GM12878 (cell line): ENCODE measurements at regions not wholly inside any gene's neighbourhood (a gene's known extent, or its start where the extent isn't known, plus 50 kb on each side); places are given as distances from the start of the nearest gene placed in this dataset.
A peak's percentile ranks its signal among the peaks of the same experiment; 100 is the strongest.

Source experiments
- ATAC-seq: fragments of 200-7000 bp; cut with Tn5 transposase; 3 replicates; pipeline ENCODE4 v1.9.1; 2020; ENCODE audit warnings: mild to moderate bottlenecking, moderate library complexity
- BruUV-seq: library from RNA; stranded (reverse); fragments of 400-500 nt; replicated peaks from 2 replicates; lab custom pipeline; 2021; lab: Mats Ljungman, UMichigan
- CTCF ChIA-PET: fragments of 300-600 bp; sonication (Branson Sonifier 250); formaldehyde crosslinking; extraction: SDS; loops from one replicate; lab custom pipeline; 2021; ENCODE audit warnings: inconsistent platforms; lab: Yijun Ruan, JAX
- POLR2A ChIA-PET: fragments of 350-600 bp; formaldehyde crosslinking; extraction: SDS; loops from one replicate; lab custom pipeline; 2021; ENCODE audit warnings: inconsistent platforms; lab: Charles Lee
- RAD21 ChIA-PET: fragments of 300-600 bp; sonication (Branson Sonifier 250); formaldehyde crosslinking; loops from one replicate; lab custom pipeline; 2023; ENCODE audit warnings: antibody characterized with exemption; ENCODE audit not compliant: unreplicated experiment; lab: Charles Lee
- SMC1A ChIA-PET: fragments of 300-600 bp; sonication (Branson Sonifier 250); formaldehyde crosslinking; loops from one replicate; lab custom pipeline; 2023; ENCODE audit not compliant: unreplicated experiment, uncharacterized antibody; lab: Charles Lee
- DNase-seq: peaks from one replicate; pipeline ENCODE4 v3.0.0-alpha.2; 2011; ENCODE audit warnings: low read depth, low spot score
- FAIRE-seq: peaks from 3 replicates; lab custom pipeline; 2011; peaks lifted over from hg19 to GRCh38; lab: Jason Lieb, UNC
- H2AFZ ChIP-seq: 2 replicates; pipeline ENCODE4 v1.6.0; 2011; ENCODE audit warnings: low read depth, low read length, control low read depth; ENCODE audit not compliant: control insufficient read depth
- H3K27ac ChIP-seq: 2 replicates; pipeline ENCODE4 v1.5.1; 2011; ENCODE audit warnings: control low read depth; ENCODE audit not compliant: control insufficient read depth, insufficient read depth
- H3K27me3 ChIP-seq, 2 experiments: replicated peaks in 1 of 2; 2 replicates each; pipeline versions ENCODE4 v1.6.0 to v1.6.1; 2011; ENCODE audit warnings: low read length in 1 of 2; ENCODE audit not compliant: control insufficient read depth in 2 of 2, insufficient read depth in 2 of 2
- H3K36me3 ChIP-seq, 2 experiments: 2 replicates each; pipeline ENCODE4 v1.5.1; 2011; ENCODE audit warnings: low read length in 1 of 2; ENCODE audit not compliant: control insufficient read depth in 2 of 2, insufficient read depth in 2 of 2
- H3K4me1 ChIP-seq: 2 replicates; pipeline ENCODE4 v1.6.1; 2011; ENCODE audit warnings: mild to moderate bottlenecking, low read length, moderate library complexity, mixed read lengths; ENCODE audit not compliant: control insufficient read depth, insufficient read depth
- H3K4me2 ChIP-seq: 2 replicates; pipeline ENCODE4 v1.6.0; 2011; ENCODE audit warnings: control low read depth; ENCODE audit not compliant: control insufficient read depth, insufficient read depth
- H3K4me3 ChIP-seq: fragments of 200-600 bp; sonication (generic); 2 replicates; pipeline ENCODE4 v1.5.1; 2016
- H3K79me2 ChIP-seq: 2 replicates; pipeline ENCODE4 v1.6.0; 2011; ENCODE audit warnings: low read length; ENCODE audit not compliant: control insufficient read depth, insufficient read depth
- H3K9ac ChIP-seq: 2 replicates; pipeline ENCODE4 v1.8.0; 2011; ENCODE audit warnings: low read length, control low read depth, mixed read lengths; ENCODE audit not compliant: control insufficient read depth, insufficient read depth
- H3K9me3 ChIP-seq: replicated peaks from 3 replicates; pipeline ENCODE4 v1.5.1; 2011; ENCODE audit warnings: mild to moderate bottlenecking, low read length; ENCODE audit not compliant: control insufficient read depth, insufficient read depth
- H4K20me1 ChIP-seq: 2 replicates; pipeline ENCODE4 v1.6.0; 2011; ENCODE audit not compliant: control insufficient read depth, insufficient read depth
- ATF7 ChIP-seq: fragments of 450-650 bp; IDR thresholded peaks from 2 replicates; pipeline ENCODE4 v1.6.1; 2016; ENCODE audit warnings: low read depth, mild to moderate bottlenecking
- BHLHE40 ChIP-seq, 2 experiments: fragments of 450-650 bp in 1 of 2; IDR thresholded peaks; 2 replicates each; pipeline ENCODE4 v1.6.1; 2011 to 2017; ENCODE audit warnings: low read depth in 2 of 2, borderline replicate concordance in 1 of 2, improper control_type of control experiment in 1 of 2, low read length in 1 of 2, mild to moderate bottlenecking in 1 of 2
- CTCF ChIP-seq, 3 experiments: IDR thresholded peaks in 2 of 3; conservative IDR thresholded peaks in 1 of 3; 2 replicates each; pipeline ENCODE4 v1.5.1; 2011; ENCODE audit warnings: low read depth in 3 of 3, low read length in 3 of 3, mild to moderate bottlenecking in 3 of 3, control low read depth in 2 of 3, moderate library complexity in 2 of 3, inconsistent platforms in 1 of 3, mixed read lengths in 1 of 3; ENCODE audit not compliant: control insufficient read depth in 2 of 3, insufficient read depth in 1 of 3; ENCODE audit errors: extremely low read depth in 1 of 3
- HCFC1 ChIP-seq: fragments of 150-350 bp; IDR thresholded peaks from 2 replicates; pipeline ENCODE4 v1.6.1; 2014; ENCODE audit warnings: low read length
- NFYB ChIP-seq: IDR thresholded peaks from 2 replicates; pipeline ENCODE4 v1.6.1; 2011; ENCODE audit warnings: low read depth, mild to moderate bottlenecking, low read length, improper control_type of control experiment, moderate library complexity; ENCODE audit not compliant: insufficient read depth
- TBL1XR1 ChIP-seq: IDR thresholded peaks from 2 replicates; pipeline ENCODE4 v1.6.1; 2012; ENCODE audit warnings: low read depth, low read length, improper control_type of control experiment
- WGBS: methylation state at CpG from one replicate; pipeline ENCODE4 v1.1.6; 2016; ENCODE audit warnings: low lambda C conversion rate; ENCODE audit not compliant: insufficient replicate concordance, insufficient coverage; ENCODE audit errors: missing lambda C conversion rate; 5-methylcytosine and 5-hydroxymethylcytosine counted together
- in situ Hi-C: fragments of 300-500 bp; cut with MboI; formaldehyde crosslinking; loops from 9 replicates; pipeline ENCODE4 v1.14.3; 2018; ENCODE audit warnings: mixed read lengths
- intact Hi-C: fragments of 100-400 bp; cut with micrococcal nuclease; formaldehyde crosslinking; loops from one replicate; pipeline ENCODE4 v1.14.2; 2022; ENCODE audit not compliant: unreplicated experiment
- TF ChIP-seq, protein P1 (sequence below): IDR thresholded peaks from 2 replicates; pipeline ENCODE4 v1.6.1; 2012; ENCODE audit warnings: low read length, inconsistent platforms

GRCh38 chr14:94681300-94682060 lies 69.3 kb downstream of the SERPINA3 start:
- intact Hi-C loops (loop anchor here (10.0 kb wide), 1 partner anchor 413 kb away; no protein-coding TSS in a partner anchor), in situ Hi-C loops (loop anchor here (10.0 to 25.0 kb wide), 2 partner anchors 513 to 706 kb away; no protein-coding TSS in a partner anchor)
- Histone ChIP-seq H4K20me1 (no peaks in the 10 kb centered on the region), H3K27ac (no peak overlapping the region), H2AFZ (no peak overlapping the region), H3K27me3 (no peaks in the 10 kb centered on the region; a peak in 2 of 4 replicates), H3K79me2 (no peaks in the 10 kb centered on the region), H3K4me3 (no peak overlapping the region), H3K4me1 (no peaks in the 10 kb centered on the region), H3K4me2 (no peak overlapping the region), H3K36me3 (no peaks in the 10 kb centered on the region), H3K9me3 (no peaks in the 10 kb centered on the region), H3K9ac (no peak overlapping the region)
- SMC1A ChIA-PET: no interaction called here
- CTCF ChIA-PET: interaction anchor here (0.6 to 0.9 kb wide), 2 partner anchors 179 to 431 kb away, joined by 3 read pairs; no protein-coding TSS in a partner anchor
- whole genome bisulfite sequencing: 56% methylated on average over 15 of the region's 15 CpGs
- peak; percentile 50; the same call in 1 of the 2 replicates for TF ChIP-seq ATF7
- TF ChIP-seq, protein P1, sequence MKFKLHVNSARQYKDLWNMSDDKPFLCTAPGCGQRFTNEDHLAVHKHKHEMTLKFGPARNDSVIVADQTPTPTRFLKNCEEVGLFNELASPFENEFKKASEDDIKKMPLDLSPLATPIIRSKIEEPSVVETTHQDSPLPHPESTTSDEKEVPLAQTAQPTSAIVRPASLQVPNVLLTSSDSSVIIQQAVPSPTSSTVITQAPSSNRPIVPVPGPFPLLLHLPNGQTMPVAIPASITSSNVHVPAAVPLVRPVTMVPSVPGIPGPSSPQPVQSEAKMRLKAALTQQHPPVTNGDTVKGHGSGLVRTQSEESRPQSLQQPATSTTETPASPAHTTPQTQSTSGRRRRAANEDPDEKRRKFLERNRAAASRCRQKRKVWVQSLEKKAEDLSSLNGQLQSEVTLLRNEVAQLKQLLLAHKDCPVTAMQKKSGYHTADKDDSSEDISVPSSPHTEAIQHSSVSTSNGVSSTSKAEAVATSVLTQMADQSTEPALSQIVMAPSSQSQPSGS: 0 out of 2 replicates have a peak, but pooled peaks have one; percentile 41
- no peak for TF ChIP-seq TBL1XR1
- TF ChIP-seq NFYB: no peak
- TF ChIP-seq BHLHE40 (IDR thresholded peaks at IDR 0.05; ENCODE audit: borderline replicate concordance in 1 of 2, low read depth in 2 of 2, low read length in 1 of 2): no peak
- TF ChIP-seq CTCF (IDR thresholded peaks at IDR 0.05 in 2 of 3, conservative IDR thresholded peaks at IDR 0.05 in 1 of 3; ENCODE audit: control insufficient read depth in 2 of 3, extremely low read depth in 1 of 3, insufficient read depth in 1 of 3, low read depth in 3 of 3, low read length in 3 of 3): peak; percentile 14 to 37 (median 33); a peak in 3 of 6 replicates
- TF ChIP-seq HCFC1: no peak
- peak; percentile 62 for ATAC-seq
- POLR2A ChIA-PET: no interaction called here
- BruUV-seq: no TSS peak
- FAIRE-seq: no peak
- no peak for DNase-seq
- RAD21 ChIA-PET: no interaction called here
